Germinal center (tissue), 1 donor: ENCODE measurements at regions not wholly inside any gene's neighbourhood (a gene's known extent, or its start where the extent isn't known, plus 50 kb on each side); places are given as distances from the start of the nearest gene placed in this dataset.

Experiments
- DNase-seq: peaks from one replicate; pipeline ENCODE4 v3.0.0; 2012; ENCODE audit warnings: mixed read lengths, low spot score

DNA sequence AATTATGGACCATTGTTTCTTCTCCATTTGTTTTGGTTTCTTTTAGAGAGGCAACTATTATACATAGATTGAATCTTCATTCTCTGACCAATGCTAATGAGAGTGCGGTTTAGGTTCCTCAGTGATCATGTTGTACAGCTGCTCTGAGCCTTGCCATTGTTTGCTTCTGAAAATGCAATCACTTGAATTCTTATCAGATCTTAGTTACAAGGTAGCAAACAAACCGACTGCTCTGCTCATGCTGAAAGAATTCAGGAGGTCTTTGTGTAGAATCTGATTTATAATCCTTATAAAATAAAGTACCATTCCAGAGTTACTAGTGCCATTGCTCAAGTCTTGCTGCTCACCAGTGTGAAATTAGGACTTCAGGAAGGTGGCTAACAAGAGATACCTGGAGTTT is 569.1 kb upstream of the ID4 start:
- no peak for DNase-seq

DNA sequence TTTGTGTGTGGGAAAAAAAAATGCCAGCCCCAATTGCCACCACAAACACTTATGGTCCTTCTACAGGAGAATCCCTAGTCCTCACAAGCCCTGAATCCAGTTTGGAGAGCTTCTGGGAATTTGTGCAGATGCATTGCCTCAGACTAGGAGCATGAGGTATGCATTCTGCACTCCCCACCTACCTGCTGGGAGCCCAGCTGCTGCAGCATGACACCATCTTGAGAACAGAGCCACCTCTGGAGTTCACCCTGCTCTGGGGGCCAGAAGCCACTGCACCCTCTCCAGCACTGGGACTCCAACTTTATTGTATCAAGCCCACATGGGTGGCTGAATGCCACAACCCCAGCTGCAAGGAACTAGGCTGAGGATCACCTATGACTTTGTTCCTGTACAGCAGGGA is 568.5 kb upstream of the ID4 start:
- DNase-seq, result no peak

DNA sequence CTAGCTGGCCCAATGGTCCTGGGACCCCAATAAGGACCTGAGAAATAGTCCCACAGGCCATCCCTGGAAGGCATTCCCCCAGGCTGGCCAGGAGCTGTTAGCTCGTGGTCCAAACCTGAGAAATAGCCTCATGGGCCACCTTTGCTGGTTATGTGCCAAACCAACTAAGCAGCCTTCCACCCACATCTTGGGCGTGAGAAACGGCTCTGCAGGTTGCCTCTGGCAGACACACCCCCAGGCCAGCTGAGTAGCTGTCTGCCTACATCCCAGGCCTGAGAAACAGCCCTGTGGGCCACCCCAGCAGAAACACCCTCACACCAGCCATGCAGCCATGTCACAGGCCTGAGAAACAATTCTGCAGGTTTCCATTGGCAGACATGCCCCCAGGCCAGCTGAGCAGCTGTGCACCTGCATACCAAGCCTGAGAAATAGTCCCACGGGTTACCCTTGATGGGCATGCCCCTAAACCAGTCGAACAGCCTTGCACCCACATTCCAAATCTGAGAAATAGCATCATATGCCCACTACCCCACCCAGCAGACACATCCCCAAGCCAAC is 567.8 kb upstream of the ID4 start:
- DNase-seq, result no peak

DNA sequence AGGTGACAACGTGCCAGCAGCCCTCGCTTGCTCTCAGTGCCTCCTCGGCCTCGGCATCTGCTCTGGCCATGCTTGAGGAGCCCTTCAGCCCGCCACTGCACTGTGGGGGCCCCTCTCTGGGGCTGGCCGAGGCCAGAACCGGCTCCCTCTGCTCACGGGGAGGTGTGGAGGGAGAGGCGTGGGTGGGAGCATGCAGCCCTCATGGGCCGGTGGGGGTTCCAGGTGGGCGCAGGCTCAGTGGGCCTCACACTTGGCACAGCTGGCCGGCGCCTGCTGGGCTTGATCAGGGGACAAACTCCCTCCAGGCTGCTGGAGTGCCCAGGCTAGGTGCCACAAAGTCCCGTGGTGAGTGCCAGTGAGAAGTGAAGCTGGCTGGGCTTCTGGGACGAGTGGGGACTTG is 566.6 kb upstream of the ID4 start:
- DNase-seq, result no peak

DNA sequence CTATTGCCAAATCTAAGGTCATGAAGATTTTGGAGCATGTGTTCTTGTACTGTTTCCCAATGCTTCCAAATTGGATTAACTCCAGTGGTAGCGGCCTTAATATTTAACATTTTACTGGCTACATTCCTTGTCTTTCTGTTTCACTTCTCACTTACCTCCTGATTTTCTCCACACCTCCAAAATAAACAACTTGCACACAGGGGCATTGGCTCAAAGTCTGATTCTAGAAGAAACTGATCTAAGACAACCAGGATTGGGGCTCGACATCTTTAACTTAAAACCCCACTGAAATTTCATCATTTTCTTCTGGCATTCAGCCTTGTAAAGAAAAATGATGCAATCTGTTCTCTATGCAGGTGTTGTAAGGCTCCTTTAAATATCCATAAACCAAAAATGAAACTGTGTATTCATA is 557.9 kb upstream of the ID4 start:
- DNase-seq, result no peak

DNA sequence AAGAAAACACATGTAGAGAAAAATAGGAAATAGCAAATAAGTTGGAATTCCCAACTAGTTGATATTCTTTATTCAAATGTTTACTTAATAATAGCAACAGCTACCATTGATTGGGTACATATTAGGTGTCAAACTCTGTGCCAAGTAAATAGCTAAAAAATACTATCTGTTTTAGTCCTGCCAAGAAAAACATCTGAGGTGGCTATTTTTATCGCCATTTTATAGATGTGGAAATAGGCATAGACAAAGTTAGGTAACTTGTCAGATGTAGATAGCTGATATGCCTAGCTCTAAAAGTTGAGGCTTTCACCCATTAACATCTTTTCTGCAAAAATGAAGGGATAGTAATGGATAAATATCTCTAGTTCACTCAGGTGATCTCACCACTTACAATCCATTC is 549.2 kb upstream of the ID4 start:
- no peak for DNase-seq

DNA sequence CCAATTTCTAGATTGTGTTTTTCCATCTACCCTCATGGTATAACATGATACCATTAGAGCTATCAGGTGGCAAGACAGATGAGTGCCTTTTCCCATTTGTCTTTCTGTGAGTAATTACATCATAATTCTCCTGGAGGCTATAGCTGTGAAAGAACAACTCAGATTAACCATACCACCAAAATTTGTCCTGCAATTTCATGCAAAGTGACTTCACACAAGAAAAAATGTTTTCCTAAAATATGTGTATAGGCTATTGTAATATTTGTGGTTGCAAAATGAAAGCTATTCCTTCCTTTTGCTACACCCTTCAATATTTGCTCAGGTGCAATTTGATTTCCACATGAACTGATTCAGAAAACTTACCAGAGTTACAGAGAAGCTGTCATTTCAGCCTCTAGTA is 547.7 kb upstream of the ID4 start:
- no peak for DNase-seq

DNA sequence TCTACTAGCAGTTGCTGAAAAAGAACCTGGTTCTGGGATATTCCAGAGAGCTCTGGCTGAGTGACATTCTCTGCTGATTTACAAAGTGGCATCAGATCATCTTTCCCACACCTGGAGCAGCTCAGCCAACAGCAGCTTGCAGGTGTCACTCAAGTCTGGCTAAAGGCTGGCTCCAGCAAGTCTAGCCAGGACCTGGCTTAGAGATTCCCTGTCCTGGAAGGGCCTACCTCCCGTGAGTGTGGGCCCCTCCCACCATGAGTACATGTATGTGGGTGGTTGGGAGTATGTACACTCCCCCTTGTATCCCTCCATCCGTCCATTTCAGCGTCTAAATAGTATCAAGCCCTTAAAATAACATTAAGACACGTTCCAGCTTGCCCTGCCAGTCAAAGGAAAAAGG is 539.3 kb upstream of the ID4 start:
- no peak for DNase-seq

DNA sequence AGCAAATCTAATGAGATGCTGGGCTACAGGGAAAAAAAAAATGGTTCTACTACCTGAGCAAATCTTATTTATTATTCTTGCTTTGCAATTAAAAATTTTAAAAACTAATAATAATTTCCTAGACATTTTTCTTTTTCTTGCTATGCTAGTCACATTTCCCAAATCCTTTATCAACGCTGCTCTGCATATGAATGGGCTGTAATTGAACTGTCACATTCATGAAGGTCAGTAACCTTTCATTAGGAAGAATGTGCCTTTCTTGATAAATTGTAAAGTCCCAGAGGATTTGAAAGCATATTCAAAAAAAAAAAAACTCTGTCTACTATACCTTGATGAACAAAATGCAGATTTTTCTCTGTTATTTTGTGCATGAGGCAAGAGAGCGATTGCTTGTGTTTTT is 538.7 kb upstream of the ID4 start:
- DNase-seq, result no peak

DNA sequence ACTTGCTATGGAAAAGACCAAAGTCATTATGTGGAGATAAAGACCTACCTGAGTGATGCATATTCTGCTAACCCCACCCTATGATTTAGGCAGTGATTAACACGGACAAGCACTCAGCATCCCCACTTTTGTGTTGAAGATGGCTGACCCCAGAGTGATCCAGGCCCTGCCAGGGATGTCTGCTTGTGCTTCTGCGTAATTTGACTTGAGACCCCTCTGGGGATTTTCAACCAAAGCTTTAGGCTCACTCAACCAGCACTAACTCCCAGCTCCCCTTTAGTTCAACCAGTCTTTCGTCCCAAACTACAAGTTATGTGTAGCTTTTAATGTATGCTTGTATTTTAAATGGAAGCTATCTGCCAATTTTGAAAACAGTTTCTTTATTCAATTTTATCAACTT is 538.0 kb upstream of the ID4 start:
- DNase-seq, result no peak

DNA sequence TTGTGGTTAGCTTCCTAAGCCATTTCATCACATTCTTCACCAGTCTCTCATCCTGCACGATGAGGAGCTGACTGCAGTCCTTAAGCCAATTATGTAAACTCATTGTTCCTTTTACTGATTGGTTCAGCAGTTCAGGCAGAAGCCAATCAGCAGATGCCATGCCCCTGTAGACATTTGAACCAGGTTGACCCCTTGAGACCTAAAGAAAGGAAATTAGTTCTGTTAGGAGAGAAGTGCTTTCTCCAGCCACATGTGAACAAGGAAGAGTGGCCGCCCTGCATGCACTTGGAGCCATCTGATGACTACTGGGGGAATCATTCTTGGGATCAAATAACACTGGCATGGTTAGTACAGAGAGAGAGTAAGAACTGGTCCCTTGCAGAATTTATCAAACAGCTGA is 535.2 kb upstream of the ID4 start:
- no peak for DNase-seq

DNA sequence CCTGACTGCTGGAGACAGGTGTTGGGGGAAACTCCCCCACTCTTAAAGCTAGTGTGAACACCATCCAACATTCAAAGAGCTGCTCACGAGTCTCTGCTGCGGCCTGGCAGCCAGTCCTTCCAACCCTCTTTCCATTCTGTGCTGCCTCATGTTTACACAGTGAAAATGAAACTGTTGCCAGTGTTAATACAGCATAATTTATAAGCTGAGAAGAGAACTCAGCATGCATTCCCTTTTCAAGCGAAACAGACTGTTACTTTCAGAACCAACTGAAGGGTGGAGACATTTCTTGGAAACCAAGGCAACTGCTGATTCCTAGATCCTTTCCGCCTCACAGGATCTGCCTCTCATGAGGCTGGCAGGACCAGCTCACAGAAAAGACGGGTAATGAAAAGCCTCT is 533.8 kb upstream of the ID4 start:
- no peak for DNase-seq

DNA sequence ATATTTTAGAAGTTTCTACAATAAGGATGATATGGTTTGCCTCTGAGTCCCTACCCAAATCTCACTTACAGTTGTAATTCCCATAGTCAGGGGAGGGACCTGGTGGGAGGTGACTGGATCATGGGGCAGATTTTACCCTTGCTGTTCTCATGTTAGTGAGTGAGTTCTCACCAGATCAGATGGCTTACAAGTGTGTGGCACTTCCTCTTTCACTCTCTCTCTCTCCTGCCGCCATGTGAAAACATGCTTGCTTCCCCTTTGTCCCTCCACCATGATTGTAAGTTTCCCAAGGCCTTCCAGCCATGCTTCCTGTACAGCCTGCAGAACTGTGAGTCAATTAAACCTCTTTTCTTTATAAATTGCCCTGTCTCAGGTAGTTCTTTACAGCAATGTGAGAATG is 527.5 kb upstream of the ID4 start:
- no peak for DNase-seq

DNA sequence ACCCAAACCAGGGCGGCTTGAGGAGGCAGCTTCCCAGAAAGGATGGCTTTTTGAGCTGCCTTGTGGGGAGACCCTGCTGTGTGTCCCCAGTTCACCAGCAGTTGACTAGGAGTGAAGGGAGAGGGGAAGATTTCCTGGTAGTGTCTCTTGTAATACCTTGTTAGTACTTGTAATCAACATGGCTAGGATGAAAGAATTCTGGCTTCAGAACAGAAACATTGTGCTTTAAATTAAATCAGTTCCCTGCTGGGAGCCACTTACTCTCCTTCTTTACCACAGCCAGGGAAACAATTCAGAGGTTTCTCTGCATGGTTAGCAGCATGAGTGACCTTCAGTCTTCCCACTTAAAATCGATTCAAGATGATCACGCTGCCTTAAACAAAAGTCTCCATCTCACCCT is 525.4 kb upstream of the ID4 start:
- DNase-seq, result no peak

DNA sequence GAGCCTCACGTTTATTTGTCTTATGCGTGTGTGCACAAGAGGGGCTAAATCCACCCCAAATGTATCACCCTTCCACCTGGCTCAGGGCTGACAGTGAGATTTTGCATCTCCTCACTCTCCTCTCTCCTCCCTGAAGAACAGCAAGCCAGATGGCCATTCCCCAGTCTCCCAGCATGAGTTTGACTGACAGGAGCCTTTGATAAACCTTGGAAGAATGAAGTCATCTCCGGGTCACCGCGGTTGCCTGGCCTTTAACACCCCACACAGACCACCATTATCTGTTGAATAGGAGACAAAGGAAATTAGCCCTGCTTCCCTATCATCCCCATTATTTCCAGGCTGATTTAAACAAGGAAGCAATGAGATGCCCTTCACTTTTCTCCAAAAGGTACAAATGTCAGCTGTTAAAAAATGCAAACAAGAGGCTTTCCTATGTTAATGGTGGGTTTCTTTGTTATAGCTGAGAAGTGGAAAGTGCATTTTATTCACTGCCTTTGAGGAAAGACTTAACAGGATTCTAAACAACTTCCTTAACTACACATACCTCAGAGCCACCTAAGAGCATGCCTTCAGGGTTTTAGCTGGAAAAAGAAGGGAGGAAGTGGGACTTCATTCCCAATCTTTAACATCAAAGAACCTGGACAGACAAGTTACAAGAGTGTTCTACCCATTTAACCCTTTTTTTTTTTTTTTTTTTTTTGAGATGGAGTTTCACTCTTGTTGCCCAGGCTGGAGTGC is 524.8 kb upstream of the ID4 start:
- DNase-seq, result no peak

DNA sequence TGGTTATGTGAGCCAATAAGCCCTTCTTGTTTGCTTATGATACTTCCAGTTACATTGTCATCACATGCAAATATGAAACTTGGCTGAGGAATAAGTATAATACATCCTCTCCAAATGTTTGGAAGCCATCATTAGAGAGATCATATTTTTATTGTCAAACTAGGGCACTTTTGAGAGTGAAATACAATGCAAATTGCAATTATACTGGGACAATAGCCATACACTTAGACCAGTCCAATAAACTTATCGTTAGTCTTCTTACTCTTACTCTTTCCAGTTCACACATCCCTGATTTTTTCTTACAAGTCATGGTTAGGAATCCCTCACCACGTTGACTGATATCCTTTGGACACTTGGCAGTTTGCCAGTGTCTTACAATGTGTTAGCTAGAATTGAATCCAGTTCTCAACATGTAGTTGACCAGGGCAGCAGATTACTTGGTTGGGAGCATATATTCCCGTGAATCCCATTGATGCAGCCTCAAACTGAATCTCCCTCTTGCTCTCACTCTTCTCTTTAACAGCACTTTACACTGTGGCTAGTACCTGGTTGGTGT is 519.7 kb upstream of the ID4 start:
- DNase-seq, result no peak

DNA sequence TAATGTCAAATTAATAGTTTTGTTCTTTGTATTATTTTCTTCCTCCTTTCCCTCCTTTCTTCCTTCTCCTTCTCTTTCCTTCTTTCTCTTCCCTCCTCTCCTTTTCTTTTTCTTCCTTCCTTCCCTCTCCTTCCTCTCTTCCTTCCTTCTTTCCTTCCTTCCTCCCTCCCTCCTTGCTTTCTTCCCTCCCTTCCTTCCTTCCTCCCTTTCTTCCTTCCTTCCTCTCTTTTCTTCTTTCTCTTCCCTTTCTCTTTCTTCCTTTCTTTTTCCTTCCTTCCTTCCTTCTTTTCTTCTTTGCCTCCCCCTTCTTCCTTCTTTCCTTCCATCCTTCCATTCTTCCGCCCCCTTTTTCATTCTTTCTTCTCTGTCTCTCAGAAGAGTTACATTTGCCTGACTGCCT is 518.2 kb upstream of the ID4 start:
- no peak for DNase-seq

DNA sequence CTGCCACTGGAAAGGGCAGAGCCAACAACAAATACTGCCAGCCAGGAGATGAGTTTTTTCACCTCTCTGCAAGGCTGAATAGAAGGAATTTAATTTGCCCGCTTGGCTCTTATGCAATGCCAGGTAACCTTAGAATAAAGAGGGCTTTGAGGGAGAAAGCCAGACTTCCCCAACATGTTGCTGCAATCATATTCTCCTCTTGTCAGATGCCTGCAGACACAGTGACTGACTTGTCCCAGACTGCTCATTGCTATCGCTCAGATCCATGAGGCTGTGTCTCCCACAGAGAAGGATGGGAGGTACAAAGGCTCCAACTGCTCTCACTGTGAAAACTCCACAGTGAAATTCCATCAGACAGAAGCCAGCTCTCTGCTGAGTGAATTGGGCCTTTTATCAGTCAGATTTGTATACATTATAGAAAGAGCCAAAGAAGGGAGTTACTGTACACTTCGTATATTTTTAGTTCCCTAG is 517.0 kb upstream of the ID4 start:
- no peak for DNase-seq

DNA sequence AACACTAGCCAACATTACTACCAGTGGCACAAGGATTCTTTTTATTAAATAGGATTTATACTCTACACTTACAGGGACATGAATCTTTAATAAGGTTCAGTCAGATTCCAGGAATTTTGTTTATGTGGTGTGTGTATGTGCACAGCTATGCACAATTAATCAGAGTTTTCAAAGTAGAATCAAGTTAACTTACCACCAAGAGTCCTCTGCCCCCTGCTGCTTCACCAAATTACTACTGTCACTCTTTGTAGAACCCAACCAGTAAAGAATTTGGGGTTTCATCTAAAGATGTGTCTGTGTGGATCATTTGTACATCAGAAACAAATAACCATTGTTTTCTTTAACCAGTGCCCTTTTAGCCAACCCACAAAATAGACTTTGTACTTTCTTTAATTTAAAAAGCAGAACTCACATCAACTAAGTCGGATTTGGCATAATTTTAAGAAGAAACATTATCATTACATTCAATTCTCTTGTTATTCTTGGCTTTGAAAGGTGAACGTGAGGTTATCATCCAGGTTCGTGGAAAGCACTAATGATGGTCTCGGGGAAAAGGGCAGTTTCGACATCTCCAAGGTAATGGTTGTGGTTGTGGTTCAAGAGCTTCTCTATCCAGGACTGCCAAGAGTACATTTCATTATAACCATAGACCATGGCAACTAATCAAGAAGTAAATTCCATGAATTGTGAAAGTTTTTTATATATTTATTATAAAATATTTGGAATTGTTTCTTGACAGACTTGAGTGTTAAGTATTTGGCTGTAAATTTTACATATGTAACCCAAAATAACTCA is 514.3 kb upstream of the ID4 start:
- no peak for DNase-seq

DNA sequence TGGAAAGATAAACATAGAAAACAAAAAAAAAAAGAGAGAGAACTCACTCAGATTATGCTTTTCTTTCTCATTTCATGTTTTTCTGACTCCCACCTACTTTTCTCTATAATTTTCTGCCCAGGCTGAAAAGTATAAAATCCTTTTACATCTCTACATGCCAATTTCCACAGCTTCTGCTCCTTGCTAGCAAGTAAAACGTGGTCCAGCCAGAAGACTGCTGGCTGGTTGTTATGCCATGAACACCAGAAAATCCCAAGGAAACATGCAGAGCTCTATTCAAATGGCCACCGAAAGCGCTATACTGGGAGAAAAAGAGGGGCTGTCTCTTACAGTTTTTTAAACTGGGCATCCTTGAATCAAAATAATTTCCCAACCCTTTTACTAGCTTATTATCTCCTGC is 512.8 kb upstream of the ID4 start:
- no peak for DNase-seq

DNA sequence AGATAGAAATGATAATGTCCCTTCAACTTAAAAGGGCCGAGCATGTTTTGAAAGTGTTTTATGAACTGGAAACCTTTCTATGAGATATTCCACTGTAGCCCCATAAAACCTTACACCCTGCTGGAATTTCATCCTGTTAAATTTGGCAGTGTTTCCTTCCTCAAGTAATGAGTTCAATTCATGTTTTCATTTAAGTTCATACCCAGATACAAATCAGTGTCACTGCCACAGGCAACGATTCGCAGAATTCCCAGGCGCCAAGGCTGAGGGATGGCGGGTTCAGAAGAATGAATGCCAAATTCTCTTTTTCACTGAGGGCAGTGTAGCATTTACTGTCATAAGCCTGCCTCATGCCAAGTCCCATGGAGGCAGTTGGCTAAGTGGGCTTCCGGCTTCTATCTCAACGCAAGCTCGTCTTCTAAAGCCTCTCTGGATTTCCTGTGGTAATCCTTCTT is 511.8 kb upstream of the ID4 start:
- no peak for DNase-seq

DNA sequence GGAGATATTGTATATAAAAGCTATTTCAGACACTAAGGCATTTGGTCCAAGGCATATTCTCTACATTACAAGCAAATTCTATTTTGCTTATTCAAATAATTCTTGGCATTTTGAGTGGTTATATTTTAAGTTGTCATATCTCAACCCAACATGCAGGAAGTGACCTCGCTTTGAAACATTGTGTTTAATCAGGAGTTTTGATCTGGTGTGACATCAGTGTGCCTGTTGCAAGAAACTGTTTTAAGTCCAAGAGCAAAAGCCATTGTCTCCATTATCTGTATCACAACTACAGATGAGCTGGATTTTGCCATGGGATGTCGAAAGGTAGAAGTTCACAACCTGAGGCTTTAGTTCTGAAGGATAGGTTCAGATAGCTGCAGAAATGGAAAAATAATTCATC is 509.9 kb upstream of the ID4 start:
- no peak for DNase-seq

DNA sequence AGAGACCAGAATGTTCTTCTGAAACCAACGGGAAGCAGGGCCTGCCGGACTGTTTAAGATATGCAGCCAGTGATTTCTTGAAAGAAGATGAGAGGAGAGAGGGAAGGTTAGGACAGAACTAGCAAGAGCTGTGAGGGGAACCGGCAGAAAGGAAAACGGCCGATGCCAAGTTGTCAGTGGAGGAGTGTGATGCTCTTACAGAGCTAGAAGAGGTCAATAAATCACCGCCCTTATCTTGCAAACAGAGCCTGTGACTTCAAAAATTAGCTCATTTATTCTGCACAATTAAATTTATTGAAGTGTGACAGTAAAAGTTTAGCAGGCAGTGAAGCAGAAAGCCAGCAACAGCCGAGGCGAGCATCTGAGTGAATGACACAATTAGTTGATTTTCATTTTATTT is 509.5 kb upstream of the ID4 start:
- no peak for DNase-seq
